ENCODE measurements at regions not wholly inside any gene's neighbourhood (a gene's known extent, or its start where the extent isn't known, plus 50 kb on each side); places are given as distances from the start of the nearest gene placed in this dataset.

GRCh38 chr7:116405810-116406209, 93.7 kb upstream of the CAV2 start:
- TF ChIP-seq CTCF (IDR thresholded peaks at IDR 0.05) (no peak), POLR2AphosphoS5 (IDR thresholded peaks at IDR 0.05; ENCODE audit: low read depth, low read length) (no peak), REST (IDR thresholded peaks at IDR 0.05; ENCODE audit: insufficient read depth in 1 of 2, low read depth in 2 of 2, low read length in 1 of 2) (no peak), TCF7L2 (IDR thresholded peaks at IDR 0.05; ENCODE audit: low read depth, low read length) (no peak), SIN3A (IDR thresholded peaks at IDR 0.05; ENCODE audit: borderline replicate concordance, insufficient read depth, low read depth, low read length) (no peak)
